AG10803 (cell line): ENCODE measurements at regions not wholly inside any gene's neighbourhood (a gene's known extent, or its start where the extent isn't known, plus 50 kb on each side); places are given as distances from the start of the nearest gene placed in this dataset.

ENCODE experiments used
- DNase-seq: peaks from one replicate; pipeline ENCODE4 v3.0.0; 2010; ENCODE audit warnings: low read depth
- H3K4me3 ChIP-seq: 2 replicates; pipeline ENCODE4 v1.5.1; 2011; ENCODE audit warnings: mild to moderate bottlenecking, low read length, control low read depth
- CTCF ChIP-seq: conservative IDR thresholded peaks from 2 replicates; pipeline ENCODE4 v1.5.1; 2011; ENCODE audit warnings: mild to moderate bottlenecking, low read length, control low read depth, inconsistent platforms

GRCh38 chr3:69535613-69536012 lies 149.7 kb upstream of the FRMD4B start:
- TF ChIP-seq CTCF, result no peak
- DNase-seq, result no peak
- H3K4me3 ChIP-seq, result no peak overlapping the region

- no peak for TF ChIP-seq CTCF
- no peak overlapping the region for H3K4me3 ChIP-seq
- DNase-seq, result no peak
Measured at GRCh38 chr3:69532547-69533224, 146.8 kb upstream of the FRMD4B start.

- DNase-seq, result no peak
- no peak for TF ChIP-seq CTCF
Measured at GRCh38 chr3:69531576-69532546, 146.0 kb upstream of the FRMD4B start.

GRCh38 chr3:69530554-69530953 lies 144.7 kb upstream of the FRMD4B start:
- H3K4me3 ChIP-seq, result no peak overlapping the region
- TF ChIP-seq CTCF, result no peak
- DNase-seq, result no peak

More at GRCh38 chr3:69531576-69532546, 146.0 kb upstream of the FRMD4B start:
- H3K4me3 ChIP-seq, result no peak overlapping the region

GRCh38 chr3:69527498-69527897 lies 141.6 kb upstream of the FRMD4B start:
- DNase-seq, result no peak

GRCh38 chr3:69524816-69525215 lies 138.9 kb upstream of the FRMD4B start:
- no peak for DNase-seq
- TF ChIP-seq CTCF, result no peak
- no peak overlapping the region for H3K4me3 ChIP-seq

More at GRCh38 chr3:69527498-69527897, 141.6 kb upstream of the FRMD4B start:
- H3K4me3 ChIP-seq, result no peak overlapping the region
- TF ChIP-seq CTCF, result no peak
